ENCODE measurements at regions not wholly inside any gene's neighbourhood (a gene's known extent, or its start where the extent isn't known, plus 50 kb on each side); places are given as distances from the start of the nearest gene placed in this dataset.

DNA sequence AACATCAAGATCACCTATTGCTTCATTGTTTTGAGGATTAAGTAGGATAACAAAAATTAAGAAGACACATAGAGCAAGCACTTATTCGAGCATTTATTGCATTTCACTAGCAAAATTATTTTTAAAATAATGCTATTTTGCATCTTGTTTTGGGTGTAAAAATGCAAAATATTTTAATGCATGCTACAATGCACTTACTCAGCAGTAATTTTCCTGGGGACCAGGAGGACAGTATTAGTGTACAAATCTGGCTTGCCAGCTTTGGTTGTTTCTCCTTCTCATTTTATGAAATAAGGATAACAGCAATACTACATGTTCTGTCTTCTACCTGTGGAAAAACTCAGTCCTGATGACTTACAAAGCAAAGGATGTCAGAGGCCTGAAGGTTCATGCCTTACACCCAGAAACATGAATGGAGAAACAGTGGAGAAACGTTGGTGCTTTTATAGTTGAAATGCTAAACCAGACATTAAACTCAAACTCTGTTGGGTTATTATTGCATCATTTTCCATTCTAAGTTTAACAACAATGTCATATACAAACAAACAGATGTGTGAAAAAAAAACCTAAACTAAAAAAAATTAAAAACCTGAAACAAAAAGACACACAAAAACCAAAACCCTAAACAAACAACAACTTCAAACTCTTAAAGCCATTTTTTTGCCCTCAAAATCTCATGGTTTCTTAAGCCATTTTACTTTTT, 50.2 kb upstream of the ATXN1 start:
- Histone ChIP-seq H4K20me1 (ENCODE audit: insufficient read depth, low read length) (no peaks in the 10 kb centered on the region), H2AFZ (ENCODE audit: low read depth, low read length) (no peak overlapping the region), H3K9me3 (ENCODE audit: insufficient read depth, low read length, severe bottlenecking) (peaks cover 11% of the 10 kb centered on the region), H3K27ac (ENCODE audit: low read length) (no peak overlapping the region), H3K4me2 (ENCODE audit: insufficient read depth, low read length) (no peak overlapping the region), H3K27me3 (ENCODE audit: insufficient read depth, low read length, poor library complexity) (no peaks in the 10 kb centered on the region), H3K9ac (ENCODE audit: low read depth, low read length) (no peak overlapping the region), H3K4me3 (ENCODE audit: low read depth in 1 of 2, low read length in 2 of 2) (no peak overlapping the region), H3K4me1 (ENCODE audit: insufficient read depth, low read length) (no peaks in the 10 kb centered on the region), H3K36me3 (ENCODE audit: insufficient read depth, low read length) (no peaks in the 10 kb centered on the region), H3K79me2 (ENCODE audit: insufficient read depth, low read length) (no peaks in the 10 kb centered on the region)
- no peak for TF ChIP-seq EZH2 (IDR thresholded peaks at IDR 0.05; ENCODE audit: borderline replicate concordance, low read depth, low read length, severe bottlenecking)
- TF ChIP-seq, protein P1, sequence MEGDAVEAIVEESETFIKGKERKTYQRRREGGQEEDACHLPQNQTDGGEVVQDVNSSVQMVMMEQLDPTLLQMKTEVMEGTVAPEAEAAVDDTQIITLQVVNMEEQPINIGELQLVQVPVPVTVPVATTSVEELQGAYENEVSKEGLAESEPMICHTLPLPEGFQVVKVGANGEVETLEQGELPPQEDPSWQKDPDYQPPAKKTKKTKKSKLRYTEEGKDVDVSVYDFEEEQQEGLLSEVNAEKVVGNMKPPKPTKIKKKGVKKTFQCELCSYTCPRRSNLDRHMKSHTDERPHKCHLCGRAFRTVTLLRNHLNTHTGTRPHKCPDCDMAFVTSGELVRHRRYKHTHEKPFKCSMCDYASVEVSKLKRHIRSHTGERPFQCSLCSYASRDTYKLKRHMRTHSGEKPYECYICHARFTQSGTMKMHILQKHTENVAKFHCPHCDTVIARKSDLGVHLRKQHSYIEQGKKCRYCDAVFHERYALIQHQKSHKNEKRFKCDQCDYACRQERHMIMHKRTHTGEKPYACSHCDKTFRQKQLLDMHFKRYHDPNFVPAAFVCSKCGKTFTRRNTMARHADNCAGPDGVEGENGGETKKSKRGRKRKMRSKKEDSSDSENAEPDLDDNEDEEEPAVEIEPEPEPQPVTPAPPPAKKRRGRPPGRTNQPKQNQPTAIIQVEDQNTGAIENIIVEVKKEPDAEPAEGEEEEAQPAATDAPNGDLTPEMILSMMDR (IDR thresholded peaks at IDR 0.05; ENCODE audit: borderline replicate concordance, extremely low read depth, low read length, poor library complexity, severe bottlenecking), result no peak
- ATAC-seq (ENCODE audit: insufficient read depth, low read depth) (no peak), DNase-seq (no peak)
